Posterior vena cava (tissue), 2 donors: ENCODE measurements at regions not wholly inside any gene's neighbourhood (a gene's known extent, or its start where the extent isn't known, plus 50 kb on each side); places are given as distances from the start of the nearest gene placed in this dataset.

Source experiments
- DNase-seq: peaks from one replicate; pipeline ENCODE4 v3.0.0-alpha.2; 2020; ENCODE audit warnings: low spot score
- intact Hi-C, 2 donors: fragments of 100-400 bp; cut with DNase I; formaldehyde crosslinking; loops; one replicate each; pipeline versions ENCODE4 v1.14.1 to v1.14.2; 2022 to 2023
- donor health status: DM: yes; HTN: yes; CAD: no.
- donor health status: DM: yes; HTN: yes; CAD: no.

- intact Hi-C loops: no loop called here
- no peak for DNase-seq
These were observed 60.8 kb upstream of the DYNAP start for GRCh38 chr18:54530285-54530684.

DNA sequence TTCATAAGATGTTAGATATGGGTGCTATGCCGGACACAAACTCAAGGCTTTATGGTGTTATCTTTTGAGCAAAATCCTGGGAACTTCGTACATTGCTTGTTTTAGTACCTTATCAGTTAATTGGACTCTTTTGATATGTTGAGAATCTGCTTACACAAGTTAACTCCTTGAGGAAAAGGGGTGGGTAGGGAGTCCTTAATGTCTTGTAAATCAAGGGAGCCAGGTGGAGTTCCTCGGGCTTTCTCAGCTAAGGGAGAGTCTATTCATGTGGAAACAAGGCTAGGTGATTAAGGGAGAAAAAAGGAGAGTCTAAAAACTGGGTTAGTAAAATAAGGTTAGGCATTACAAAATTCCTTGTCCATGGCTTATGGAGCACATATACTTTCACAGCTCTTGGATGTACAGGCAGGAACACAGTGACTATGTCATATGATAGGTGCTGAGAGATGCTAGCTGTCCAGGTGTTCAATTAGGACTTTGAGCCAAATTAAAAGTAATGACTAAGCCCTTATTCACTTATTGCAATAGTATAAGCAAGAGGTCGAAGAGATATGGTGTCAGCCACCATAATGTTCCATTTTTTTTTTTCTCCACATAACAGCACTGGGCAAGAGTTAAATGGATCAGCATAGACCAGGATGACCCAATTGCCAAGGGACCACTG is 59.5 kb upstream of the DYNAP start:
- intact Hi-C loops: no loop called here
- DNase-seq: no peak

DNA sequence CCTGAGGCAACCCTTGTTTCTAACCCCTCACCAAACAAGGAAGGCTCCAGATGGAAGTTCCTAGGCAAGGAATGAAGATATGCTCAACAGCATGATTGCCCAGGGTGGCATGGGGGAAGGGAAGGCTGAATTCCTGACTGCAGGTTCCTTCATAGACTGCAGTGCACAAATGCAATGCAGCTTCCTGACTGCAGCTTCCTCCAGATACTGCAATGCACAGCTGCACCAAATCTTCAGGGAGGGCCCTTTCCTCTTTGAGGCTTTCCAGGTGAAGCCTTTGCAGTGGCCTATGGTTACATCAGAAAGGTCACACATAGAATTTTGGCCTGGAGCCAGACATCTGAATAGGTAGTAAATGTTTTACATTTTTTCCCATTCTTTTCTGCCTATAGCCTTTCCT is 58.8 kb upstream of the DYNAP start:
- intact Hi-C loops: no loop called here
- DNase-seq: no peak

DNA sequence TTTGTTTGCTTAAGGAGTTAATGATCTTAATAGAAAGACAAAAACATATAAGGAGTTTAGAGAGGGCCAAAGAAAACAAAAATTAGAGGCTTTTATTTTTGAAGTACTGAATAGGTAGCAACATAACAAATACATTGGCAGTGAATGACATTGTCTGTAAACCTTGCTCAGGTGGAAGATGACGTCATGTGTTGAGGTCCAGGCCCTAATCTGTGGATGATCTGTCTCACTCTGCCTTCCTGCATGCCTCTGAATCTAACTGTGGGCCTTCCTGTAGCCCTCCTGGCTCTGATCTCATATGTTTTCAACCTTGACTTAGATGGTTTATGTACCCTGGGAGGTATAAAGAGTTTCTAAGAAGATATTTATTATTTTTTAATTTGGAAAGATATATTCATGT is 58.1 kb upstream of the DYNAP start:
- intact Hi-C loops: no loop called here
- no peak for DNase-seq
